HG02970 (cell line): ENCODE measurements at regions not wholly inside any gene's neighbourhood (a gene's known extent, or its start where the extent isn't known, plus 50 kb on each side); places are given as distances from the start of the nearest gene placed in this dataset.

ENCODE experiments used
- ATAC-seq: cut with Tn5 transposase; IDR thresholded peaks from one replicate; pipeline ENCODE4 v1.9.1; 2021; ENCODE audit warnings: mild to moderate bottlenecking, moderate library complexity, moderate number of reproducible peaks; ENCODE audit not compliant: unreplicated experiment, low FRiP score

- no peak for ATAC-seq
Measured at GRCh38 chr5:125497651-125498050, 751.2 kb upstream of the ZNF608 start.

DNA sequence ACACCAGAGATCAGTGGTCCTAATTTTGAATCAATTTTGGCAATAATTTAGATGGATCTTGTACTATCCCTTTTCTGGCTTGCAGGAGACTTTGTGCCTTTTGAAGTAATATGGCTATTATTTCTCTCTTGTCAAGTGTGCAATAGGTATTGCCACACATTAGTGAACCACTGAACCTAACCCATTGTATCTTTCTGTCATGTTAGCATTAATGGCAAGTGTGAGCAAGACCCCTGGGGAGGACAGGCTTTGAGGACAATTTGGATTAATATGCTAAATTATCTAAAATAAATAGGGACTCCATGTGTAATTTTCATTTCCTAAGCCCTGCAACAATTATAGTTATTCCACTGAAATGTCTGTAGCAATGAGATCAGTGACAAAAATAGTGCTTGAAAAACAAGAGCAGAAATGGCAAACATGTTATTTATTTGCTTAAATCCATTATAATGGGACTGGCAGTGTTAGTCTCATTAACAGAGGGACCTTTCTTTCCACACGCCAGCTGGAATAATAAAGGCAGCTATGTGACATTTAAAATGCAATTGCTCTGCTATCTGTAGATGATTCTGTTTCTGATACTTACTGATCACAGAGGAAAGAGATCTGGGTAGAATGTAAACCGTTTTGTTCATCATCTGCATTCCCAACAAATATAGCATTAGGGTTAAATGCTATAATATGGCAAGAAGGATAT, 753.3 kb upstream of the ZNF608 start:
- no peak for ATAC-seq

GRCh38 chr5:125501396-125501795, 755.0 kb upstream of the ZNF608 start:
- ATAC-seq: no peak

GRCh38 chr5:125503946-125504345, 757.5 kb upstream of the ZNF608 start:
- ATAC-seq: no peak

DNA sequence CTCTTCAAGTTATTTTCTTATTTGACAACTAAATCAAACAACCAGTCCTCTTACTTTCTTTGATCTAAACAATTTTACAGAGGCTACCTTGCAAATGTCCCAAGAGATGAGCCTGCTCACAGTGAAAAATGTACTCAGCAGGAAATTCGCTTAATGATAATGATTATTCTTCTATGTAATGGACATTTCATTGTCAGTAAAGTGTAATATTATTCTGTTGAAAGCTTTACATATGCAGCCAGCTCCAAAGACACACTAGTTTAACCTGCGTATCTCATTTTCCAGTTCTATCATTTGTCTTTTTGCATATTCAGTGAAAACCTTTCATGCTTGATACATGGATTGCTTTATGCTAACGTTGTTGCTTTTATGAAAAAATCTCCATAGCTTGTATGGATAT, 758.7 kb upstream of the ZNF608 start:
- ATAC-seq: no peak

DNA sequence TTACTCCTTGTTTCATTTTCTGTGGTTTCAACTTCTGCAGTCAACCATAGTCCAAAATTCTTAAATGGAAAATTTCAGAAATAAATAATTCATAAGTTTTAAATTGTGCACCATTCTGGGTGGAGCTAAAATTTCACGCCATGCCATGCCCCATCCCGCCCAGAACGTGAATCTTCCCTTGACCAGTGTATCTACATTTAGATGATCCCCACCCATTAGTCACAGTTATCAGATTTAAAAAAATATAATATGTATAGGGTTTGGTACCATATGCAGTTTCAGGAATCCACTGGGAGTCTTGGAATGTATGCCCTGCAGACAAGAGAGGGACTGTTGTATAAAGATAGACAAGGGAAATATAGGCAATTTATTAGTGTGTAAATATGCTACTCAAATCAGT, 759.7 kb upstream of the ZNF608 start:
- no peak for ATAC-seq

GRCh38 chr5:125508225-125508624, 761.8 kb upstream of the ZNF608 start:
- ATAC-seq: no peak

DNA sequence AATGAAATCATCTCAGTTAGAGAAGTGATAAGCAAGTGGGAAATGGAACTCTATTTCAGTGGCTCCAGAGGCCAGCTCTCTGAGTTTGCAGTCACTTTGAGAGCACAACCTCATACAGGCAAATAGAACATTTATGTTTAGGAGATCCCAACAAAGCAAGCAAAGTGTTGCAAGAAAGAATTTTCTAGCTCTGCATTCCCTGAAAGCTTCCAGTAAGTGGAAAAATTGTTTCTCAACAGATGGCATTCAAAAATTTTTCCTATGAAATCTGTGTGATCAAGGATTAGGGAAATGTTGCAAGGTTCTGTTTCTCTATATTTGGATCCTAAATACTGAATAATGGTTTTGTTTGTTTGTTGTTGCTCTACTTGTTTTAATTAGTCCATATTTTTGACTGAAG, 764.2 kb upstream of the ZNF608 start:
- ATAC-seq: no peak

GRCh38 chr5:125517973-125518550, 771.6 kb upstream of the ZNF608 start:
- ATAC-seq: no peak

- no peak for ATAC-seq
Measured at GRCh38 chr5:125521289-125521688, 774.9 kb upstream of the ZNF608 start.

DNA sequence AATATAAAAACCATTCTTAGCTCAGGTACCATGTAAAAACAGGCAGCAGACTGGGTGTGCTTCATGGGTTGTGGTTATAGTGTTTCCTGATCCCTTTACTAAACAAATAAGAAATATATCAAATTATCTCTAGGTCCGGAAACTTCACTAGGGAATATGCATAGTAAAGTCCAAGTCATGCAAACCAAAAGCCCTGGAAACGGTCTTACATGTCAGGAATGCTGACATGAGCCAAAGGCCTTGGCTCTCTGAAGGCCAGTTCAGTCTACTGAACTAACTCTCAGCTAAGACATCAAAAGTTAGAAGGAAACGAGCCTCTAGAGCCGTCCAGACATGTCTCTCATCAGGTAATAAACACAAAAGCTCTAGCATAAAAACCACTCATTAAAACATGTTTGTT, 778.9 kb upstream of the ZNF608 start:
- no peak for ATAC-seq

DNA sequence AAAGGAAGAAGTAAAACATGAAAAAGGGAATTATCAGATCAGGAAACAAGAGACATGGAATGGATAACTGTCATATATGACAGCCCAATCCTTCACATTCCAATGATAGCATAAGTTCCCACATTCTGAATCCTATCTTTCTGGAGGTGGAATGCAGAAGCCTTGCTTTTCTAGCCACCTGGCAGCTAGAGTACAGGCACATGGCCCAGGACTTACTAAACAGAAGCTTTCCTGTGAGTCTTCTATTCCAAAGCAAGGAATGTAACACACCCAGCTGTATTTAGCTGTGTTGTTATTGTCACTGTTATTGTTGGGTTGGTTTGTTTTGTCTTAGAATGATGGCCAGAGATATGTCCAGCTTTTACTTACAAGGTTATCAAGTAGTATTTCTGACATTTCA, 780.5 kb upstream of the ZNF608 start:
- ATAC-seq: no peak

GRCh38 chr5:125528881-125529280, 782.4 kb upstream of the ZNF608 start:
- ATAC-seq: no peak

DNA sequence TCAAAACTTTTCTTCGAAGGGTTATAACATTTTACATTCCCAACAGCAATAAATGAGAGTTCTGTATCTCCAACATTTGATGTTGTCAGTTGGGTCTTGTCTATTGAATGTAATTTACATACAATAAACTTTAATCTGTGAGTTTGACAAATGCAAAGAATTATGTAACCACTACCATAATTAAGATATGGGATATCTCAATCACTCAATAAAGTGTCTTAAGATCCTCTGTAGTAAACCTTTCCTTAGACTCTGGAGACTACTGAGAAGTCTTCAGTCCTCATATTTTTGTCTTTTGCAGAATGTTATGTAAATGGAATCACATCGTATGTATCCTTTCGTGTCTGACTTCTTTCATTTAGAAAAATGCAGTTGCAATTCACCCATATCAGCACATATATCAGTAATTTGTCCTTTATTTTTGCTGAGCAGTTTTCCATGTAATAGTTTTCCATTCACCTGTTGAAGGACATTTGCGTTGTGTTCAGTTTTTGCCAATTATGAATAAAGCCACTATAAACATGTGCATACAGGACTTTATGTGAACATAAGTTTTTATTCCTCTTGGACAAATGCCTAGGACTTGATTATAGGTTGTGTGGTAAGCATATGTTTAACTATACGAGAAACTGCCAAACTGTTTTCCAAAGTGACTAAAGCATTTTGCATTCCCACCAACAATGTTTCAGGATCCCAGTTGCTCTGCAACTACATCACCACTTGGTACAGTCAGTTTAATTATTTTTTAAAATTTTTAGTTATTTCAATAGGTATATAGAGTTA, 784.6 kb upstream of the ZNF608 start:
- no peak for ATAC-seq

GRCh38 chr5:125536095-125536494, 789.7 kb upstream of the ZNF608 start:
- ATAC-seq: no peak

DNA sequence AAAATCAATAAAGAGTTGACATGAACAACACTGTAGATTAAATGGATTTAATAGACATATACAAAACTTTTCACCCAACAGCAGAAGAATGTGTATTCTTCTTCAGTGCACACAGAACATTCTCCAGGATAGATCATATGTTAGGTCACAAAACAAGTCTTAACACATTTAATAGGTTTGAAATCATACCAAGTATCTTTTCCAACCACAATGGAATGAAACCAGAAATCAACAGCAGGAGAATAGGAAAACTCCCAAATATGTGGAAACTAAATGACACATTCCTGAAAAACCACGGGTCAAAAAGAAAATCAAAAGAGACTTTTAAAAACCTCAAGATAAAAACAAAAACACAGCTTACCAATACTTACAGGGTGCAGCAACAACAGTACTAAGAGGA, 790.1 kb upstream of the ZNF608 start:
- ATAC-seq: no peak

GRCh38 chr5:125537661-125538060, 791.2 kb upstream of the ZNF608 start:
- no peak for ATAC-seq

DNA sequence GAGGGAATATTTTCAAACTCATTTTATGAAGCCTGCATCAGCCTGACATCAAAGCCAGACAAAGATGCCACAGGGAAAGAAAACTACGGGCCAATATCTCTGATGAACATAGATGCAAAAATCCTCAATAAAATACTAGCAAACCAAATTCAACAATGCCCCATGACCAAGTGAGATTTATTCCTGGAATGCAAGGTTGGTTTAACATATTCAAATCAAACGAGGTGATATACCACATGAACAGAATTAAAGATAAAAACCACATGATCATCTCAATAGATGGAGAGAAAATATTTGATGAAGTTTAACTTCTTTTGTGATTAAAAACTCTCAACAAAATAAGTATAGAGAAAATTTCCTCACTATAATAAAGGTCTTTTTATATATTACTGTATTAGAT, 792.0 kb upstream of the ZNF608 start:
- ATAC-seq: no peak

DNA sequence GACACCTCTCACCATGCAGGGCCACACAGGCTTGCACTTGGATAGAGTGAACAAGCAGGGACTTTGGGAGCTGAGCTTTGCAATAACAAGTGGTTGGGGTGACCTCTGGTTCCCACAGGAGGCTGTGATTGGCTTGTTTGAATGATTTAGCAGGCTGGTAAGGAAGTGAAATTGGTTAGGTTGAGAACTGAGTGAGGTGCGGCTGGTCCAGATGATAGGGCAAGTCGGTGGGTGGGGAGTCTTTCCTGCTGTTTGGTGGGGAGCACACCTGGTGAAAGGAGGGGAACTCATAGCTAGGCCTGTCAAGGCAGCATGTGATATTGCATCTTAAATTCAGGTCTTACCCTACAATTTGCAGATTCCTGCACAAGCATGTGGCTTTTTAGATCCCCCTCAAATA, 794.6 kb upstream of the ZNF608 start:
- no peak for ATAC-seq

DNA sequence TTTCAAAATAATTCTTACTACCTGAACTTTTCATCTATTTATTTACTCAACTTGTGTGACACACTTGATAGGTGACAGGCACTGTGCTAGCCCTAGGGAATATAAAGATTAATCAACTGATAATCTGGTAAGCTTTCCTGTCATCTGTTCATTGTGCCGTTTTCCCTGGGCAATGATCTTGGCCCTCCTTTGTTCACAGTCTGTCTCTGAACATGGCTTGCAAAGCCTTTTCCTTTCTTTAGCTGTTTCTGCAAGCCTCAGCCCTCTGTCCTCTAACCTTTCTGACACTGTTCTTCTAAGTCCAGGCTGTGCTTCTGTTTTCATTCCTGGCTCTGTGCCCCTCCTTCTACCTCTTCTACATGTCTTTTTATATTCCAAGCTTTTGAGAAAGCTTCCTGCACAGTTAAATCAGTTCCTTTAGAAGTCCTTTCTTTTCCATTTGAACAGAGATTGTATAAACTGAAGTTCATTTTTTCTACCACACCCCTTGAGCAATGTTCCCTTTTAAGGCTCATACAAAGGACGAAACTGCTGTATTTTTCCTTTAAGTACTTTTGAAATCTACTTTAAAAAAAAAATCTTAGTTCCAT, 803.0 kb upstream of the ZNF608 start:
- ATAC-seq: no peak

DNA sequence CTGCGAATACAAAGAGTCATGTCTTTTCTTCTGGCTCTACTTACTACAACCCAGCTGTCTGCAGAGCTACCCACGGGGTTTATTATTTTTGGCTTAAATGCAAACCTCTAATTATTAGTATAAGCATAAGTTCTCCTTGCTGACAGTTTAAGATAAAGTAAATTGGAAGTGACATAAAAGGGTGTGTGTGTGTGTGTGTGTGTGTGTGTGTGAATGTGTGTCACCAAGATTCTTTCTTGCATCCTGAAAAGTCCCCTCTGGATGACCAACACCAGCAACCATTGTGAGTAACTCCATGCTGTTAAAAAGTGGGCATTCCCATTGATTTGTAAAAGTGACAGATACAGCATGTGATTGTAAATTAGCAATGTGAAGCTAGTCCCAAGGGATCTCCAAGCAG, 803.8 kb upstream of the ZNF608 start:
- ATAC-seq: no peak
